Upper lobe of left lung (tissue), 4 donors: ENCODE measurements at regions not wholly inside any gene's neighbourhood (a gene's known extent, or its start where the extent isn't known, plus 50 kb on each side); places are given as distances from the start of the nearest gene placed in this dataset.

Source experiments
- EP300 ChIP-seq, 4 donors: sonication (generic); formaldehyde crosslinking; IDR thresholded peaks; one replicate each; pipeline ENCODE4 v1.5.1; 2017; ENCODE audit warnings: antibody characterized with exemption in 4 of 4, control low read depth in 2 of 4
- POLR2AphosphoS5 ChIP-seq, 2 donors: sonication (generic); formaldehyde crosslinking; IDR thresholded peaks; one replicate each; pipeline ENCODE4 v1.5.1; 2017; ENCODE audit warnings: antibody characterized with exemption in 2 of 2
- TF ChIP-seq, protein P1 (sequence below), 6 experiments: fragments of 450-650 bp in 4 of 6; fragments of 200-600 bp in 2 of 6; sonication (generic) in 2 of 6; IDR thresholded peaks; one replicate each; pipeline ENCODE4 v1.5.1; 2016 to 2019; ENCODE audit warnings: antibody characterized with exemption in 6 of 6

DNA sequence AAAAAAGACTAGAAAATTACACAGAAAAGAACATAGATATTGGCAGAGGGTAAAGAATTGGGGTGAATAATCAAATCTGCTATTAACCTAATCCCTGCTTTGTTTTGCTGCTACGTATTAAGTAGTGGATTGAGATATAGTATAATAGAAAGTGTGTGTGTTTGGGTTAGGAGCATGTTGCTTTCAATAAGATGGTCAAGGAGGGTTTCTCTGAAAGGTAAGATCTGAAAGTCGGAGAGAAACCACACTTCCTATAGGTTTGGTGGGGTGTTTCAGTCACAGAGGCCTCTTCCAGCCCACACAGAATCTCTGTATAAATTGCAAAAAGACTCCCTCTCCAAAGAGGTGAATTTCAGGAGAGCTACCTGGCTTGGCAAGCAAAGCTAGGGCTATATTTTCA, 345.7 kb upstream of the SATB1 start:
- TF ChIP-seq, protein P1, sequence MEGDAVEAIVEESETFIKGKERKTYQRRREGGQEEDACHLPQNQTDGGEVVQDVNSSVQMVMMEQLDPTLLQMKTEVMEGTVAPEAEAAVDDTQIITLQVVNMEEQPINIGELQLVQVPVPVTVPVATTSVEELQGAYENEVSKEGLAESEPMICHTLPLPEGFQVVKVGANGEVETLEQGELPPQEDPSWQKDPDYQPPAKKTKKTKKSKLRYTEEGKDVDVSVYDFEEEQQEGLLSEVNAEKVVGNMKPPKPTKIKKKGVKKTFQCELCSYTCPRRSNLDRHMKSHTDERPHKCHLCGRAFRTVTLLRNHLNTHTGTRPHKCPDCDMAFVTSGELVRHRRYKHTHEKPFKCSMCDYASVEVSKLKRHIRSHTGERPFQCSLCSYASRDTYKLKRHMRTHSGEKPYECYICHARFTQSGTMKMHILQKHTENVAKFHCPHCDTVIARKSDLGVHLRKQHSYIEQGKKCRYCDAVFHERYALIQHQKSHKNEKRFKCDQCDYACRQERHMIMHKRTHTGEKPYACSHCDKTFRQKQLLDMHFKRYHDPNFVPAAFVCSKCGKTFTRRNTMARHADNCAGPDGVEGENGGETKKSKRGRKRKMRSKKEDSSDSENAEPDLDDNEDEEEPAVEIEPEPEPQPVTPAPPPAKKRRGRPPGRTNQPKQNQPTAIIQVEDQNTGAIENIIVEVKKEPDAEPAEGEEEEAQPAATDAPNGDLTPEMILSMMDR (IDR thresholded peaks at IDR 0.05): no peak
- no peak for TF ChIP-seq POLR2AphosphoS5 (IDR thresholded peaks at IDR 0.05)
- TF ChIP-seq EP300 (IDR thresholded peaks at IDR 0.05): no peak
